Natural killer cell (primary cell): ENCODE measurements at regions not wholly inside any gene's neighbourhood (a gene's known extent, or its start where the extent isn't known, plus 50 kb on each side); places are given as distances from the start of the nearest gene placed in this dataset.

Source experiments
- ATAC-seq, 3 donors: fragments of 150-1000 bp in 2 of 3; fragments of 200-7000 bp in 1 of 3; cut with Tn5 transposase; 1 replicate in 1 of 3; 2 replicates in 2 of 3; pipeline ENCODE4 v1.10.0; 2021; ENCODE audit warnings: mild to moderate bottlenecking in 2 of 3, moderate library complexity in 2 of 3
- DNase-seq, 2 donors: peaks; one replicate each; pipeline versions ENCODE4 v3.0.0 to v3.0.0-alpha.2; 2013 to 2021; ENCODE audit warnings: mixed read lengths in 1 of 2
- H3K27ac ChIP-seq: one replicate; pipeline ENCODE4 v1.5.1; 2013; ENCODE audit warnings: mild to moderate bottlenecking, low read length
- H3K27me3 ChIP-seq: one replicate; pipeline ENCODE4 v1.6.1; 2013; ENCODE audit warnings: low read length; ENCODE audit not compliant: control insufficient read depth, insufficient read depth
- H3K36me3 ChIP-seq: one replicate; pipeline ENCODE4 v1.6.1; 2013; ENCODE audit warnings: low read length; ENCODE audit not compliant: control insufficient read depth, insufficient read depth
- H3K4me1 ChIP-seq: one replicate; pipeline ENCODE4 v1.6.1; 2013; ENCODE audit warnings: low read length; ENCODE audit not compliant: control insufficient read depth, insufficient read depth
- H3K4me3 ChIP-seq: one replicate; pipeline ENCODE4 v1.5.1; 2013; ENCODE audit warnings: low read length
- H3K9me3 ChIP-seq: one replicate; pipeline ENCODE4 v1.6.1; 2013; ENCODE audit warnings: low read length; ENCODE audit not compliant: control insufficient read depth, insufficient read depth
- H3K27ac Mint-ChIP-seq, 2 donors: one replicate each; pipeline ENCODE4 v1.8.0; 2022; ENCODE audit warnings: mild to moderate bottlenecking in 2 of 2, mixed read lengths in 2 of 2, moderate library complexity in 1 of 2
- H3K27me3 Mint-ChIP-seq, 2 donors: one replicate each; pipeline ENCODE4 v1.8.0; 2022; ENCODE audit warnings: low read depth in 2 of 2, mixed read lengths in 2 of 2
- H3K36me3 Mint-ChIP-seq: one replicate; pipeline ENCODE4 v1.8.0; 2022; ENCODE audit warnings: mixed read lengths
- H3K4me1 Mint-ChIP-seq, 2 donors: one replicate each; pipeline ENCODE4 v1.8.0; 2022; ENCODE audit warnings: mixed read lengths in 2 of 2
- H3K4me3 Mint-ChIP-seq: one replicate; pipeline ENCODE4 v1.8.0; 2022; ENCODE audit warnings: mild to moderate bottlenecking, moderate library complexity, mixed read lengths
- H3K9me3 Mint-ChIP-seq, 2 donors: one replicate each; pipeline ENCODE4 v1.8.0; 2022; ENCODE audit warnings: mixed read lengths in 2 of 2
- WGBS: methylation state at CpG from one replicate; pipeline ENCODE4 v1.1.7; 2013; ENCODE audit warnings: missing lambda C conversion rate; ENCODE audit not compliant: insufficient coverage; 5-methylcytosine and 5-hydroxymethylcytosine counted together
- intact Hi-C: fragments of 100-400 bp; cut with micrococcal nuclease; formaldehyde crosslinking; loops from one replicate; pipeline ENCODE4 v1.14.2; 2022
- TF ChIP-seq, protein P1 (sequence below): fragments of 200-600 bp; IDR thresholded peaks from one replicate; pipeline ENCODE4 v1.8.0; 2022; ENCODE audit warnings: antibody characterized with exemption

- Histone ChIP-seq H3K27me3 (no peaks in the 10 kb centered on the region), H3K4me3 (no peak overlapping the region), H3K27ac (no peak overlapping the region), H3K36me3 (no peaks in the 10 kb centered on the region), H3K4me1 (no peaks in the 10 kb centered on the region), H3K9me3 (no peaks in the 10 kb centered on the region)
- no peaks in the 10 kb centered on the region for H3K27me3 Mint-ChIP-seq
- H3K9me3 Mint-ChIP-seq = peaks cover 10 to 15% of the 10 kb centered on the region in 2 donors
- H3K36me3 Mint-ChIP-seq = no peaks in the 10 kb centered on the region
- H3K4me1 Mint-ChIP-seq = no peaks in the 10 kb centered on the region
- intact Hi-C loops = no loop called here
- TF ChIP-seq, protein P1, sequence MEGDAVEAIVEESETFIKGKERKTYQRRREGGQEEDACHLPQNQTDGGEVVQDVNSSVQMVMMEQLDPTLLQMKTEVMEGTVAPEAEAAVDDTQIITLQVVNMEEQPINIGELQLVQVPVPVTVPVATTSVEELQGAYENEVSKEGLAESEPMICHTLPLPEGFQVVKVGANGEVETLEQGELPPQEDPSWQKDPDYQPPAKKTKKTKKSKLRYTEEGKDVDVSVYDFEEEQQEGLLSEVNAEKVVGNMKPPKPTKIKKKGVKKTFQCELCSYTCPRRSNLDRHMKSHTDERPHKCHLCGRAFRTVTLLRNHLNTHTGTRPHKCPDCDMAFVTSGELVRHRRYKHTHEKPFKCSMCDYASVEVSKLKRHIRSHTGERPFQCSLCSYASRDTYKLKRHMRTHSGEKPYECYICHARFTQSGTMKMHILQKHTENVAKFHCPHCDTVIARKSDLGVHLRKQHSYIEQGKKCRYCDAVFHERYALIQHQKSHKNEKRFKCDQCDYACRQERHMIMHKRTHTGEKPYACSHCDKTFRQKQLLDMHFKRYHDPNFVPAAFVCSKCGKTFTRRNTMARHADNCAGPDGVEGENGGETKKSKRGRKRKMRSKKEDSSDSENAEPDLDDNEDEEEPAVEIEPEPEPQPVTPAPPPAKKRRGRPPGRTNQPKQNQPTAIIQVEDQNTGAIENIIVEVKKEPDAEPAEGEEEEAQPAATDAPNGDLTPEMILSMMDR = no peak
- DNase-seq (no peak), ATAC-seq (no peak)
- no peak overlapping the region for H3K4me3 Mint-ChIP-seq
- no peak overlapping the region for H3K27ac Mint-ChIP-seq
Measured at GRCh38 chr4:156643826-156644225, 327.8 kb downstream of the PDGFC start.

DNA sequence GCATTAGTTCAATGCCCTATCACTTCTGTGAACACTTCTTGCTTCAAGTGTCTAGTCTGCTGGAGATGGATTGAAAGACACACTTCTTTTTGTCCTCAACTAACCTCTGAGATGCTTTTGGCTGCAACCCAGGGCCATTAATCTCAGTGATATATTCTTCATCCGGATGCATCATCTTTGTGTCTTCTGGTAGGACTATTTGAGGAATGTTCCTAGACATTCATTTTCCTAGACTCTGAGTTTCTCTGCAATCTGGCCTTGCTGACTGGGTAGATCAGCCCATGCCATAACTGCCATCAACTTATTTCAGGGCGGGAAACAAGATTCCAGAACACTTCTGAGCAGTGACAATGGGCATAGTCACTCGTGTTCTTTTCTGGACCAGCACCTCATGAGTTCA lies 329.4 kb downstream of the PDGFC start:
- 84% methylated on average over 3 of the region's 3 CpGs for WGBS
- Mint-ChIP-seq H3K27me3 (no peaks in the 10 kb centered on the region), H3K9me3 (peaks cover 14 to 15% of the 10 kb centered on the region in 2 donors)

GRCh38 chr4:156638925-156639605 lies 332.5 kb downstream of the PDGFC start:
- intact Hi-C loops = no loop called here
- DNase-seq (no peak), ATAC-seq (no peak)
- TF ChIP-seq, protein P1 = no peak
- Histone ChIP-seq H3K4me1 (no peaks in the 10 kb centered on the region), H3K27me3 (no peaks in the 10 kb centered on the region), H3K36me3 (no peaks in the 10 kb centered on the region), H3K27ac (no peak overlapping the region), H3K9me3 (no peaks in the 10 kb centered on the region), H3K4me3 (no peak overlapping the region)
- H3K4me3 Mint-ChIP-seq = no peak overlapping the region
- no peaks in the 10 kb centered on the region for H3K27me3 Mint-ChIP-seq
- no peaks in the 10 kb centered on the region for H3K36me3 Mint-ChIP-seq
- no peak overlapping the region for H3K27ac Mint-ChIP-seq
- no peaks in the 10 kb centered on the region for H3K4me1 Mint-ChIP-seq
- H3K9me3 Mint-ChIP-seq = peaks cover 17 to 19% of the 10 kb centered on the region in 2 donors
- 83% methylated on average over 4 of the region's 4 CpGs for WGBS

More for the DNA sequence above, 329.4 kb downstream of the PDGFC start:
- intact Hi-C loops = no loop called here
- no peak overlapping the region for H3K27ac Mint-ChIP-seq
- Histone ChIP-seq H3K4me1 (no peaks in the 10 kb centered on the region), H3K4me3 (no peak overlapping the region), H3K27me3 (no peaks in the 10 kb centered on the region), H3K9me3 (no peaks in the 10 kb centered on the region), H3K36me3 (no peaks in the 10 kb centered on the region), H3K27ac (no peak overlapping the region)
- DNase-seq = no peak
- H3K4me3 Mint-ChIP-seq = no peak overlapping the region
- no peaks in the 10 kb centered on the region for H3K36me3 Mint-ChIP-seq
- TF ChIP-seq, protein P1 = no peak
- ATAC-seq = no peak
- H3K4me1 Mint-ChIP-seq = no peaks in the 10 kb centered on the region

DNA sequence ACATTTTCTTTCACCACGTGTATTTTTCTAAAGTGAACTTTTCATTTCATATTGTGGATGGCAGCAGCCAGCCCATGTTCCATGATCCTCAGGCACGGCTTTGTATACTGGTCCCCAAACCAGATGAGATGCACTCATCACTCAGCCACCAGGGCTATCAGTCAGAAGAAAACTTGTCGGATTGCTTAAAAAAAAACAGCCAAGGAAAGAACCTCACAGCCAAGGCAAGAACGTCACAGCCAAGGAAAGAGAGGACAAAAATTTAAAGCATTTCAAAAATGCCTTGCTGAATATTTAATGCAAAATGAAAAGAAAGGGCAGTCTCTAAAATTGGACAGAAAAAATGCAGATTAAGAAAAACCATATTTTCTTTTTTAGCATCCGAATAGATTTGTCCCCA lies 333.3 kb downstream of the PDGFC start:
- ATAC-seq = no peak
- Histone ChIP-seq H3K4me3 (no peak overlapping the region), H3K4me1 (no peaks in the 10 kb centered on the region), H3K36me3 (no peaks in the 10 kb centered on the region), H3K27ac (no peak overlapping the region), H3K9me3 (no peaks in the 10 kb centered on the region), H3K27me3 (no peaks in the 10 kb centered on the region)
- peaks cover 15 to 17% of the 10 kb centered on the region in 2 donors for H3K9me3 Mint-ChIP-seq
- TF ChIP-seq, protein P1 = no peak
- intact Hi-C loops = no loop called here
- WGBS = 85% methylated on average over 5 of the region's 5 CpGs
- no peak overlapping the region for H3K27ac Mint-ChIP-seq
- H3K27me3 Mint-ChIP-seq = no peaks in the 10 kb centered on the region
- H3K36me3 Mint-ChIP-seq = no peaks in the 10 kb centered on the region
- H3K4me1 Mint-ChIP-seq = no peaks in the 10 kb centered on the region
- no peak overlapping the region for H3K4me3 Mint-ChIP-seq
- no peak for DNase-seq
